ENCODE measurements at regions not wholly inside any gene's neighbourhood (a gene's known extent, or its start where the extent isn't known, plus 50 kb on each side); places are given as distances from the start of the nearest gene placed in this dataset.

GRCh38 chr11:119964136-119965025, 173.5 kb downstream of the TRIM29 start:
- Mint-ChIP-seq H3K4me1 (no peaks in the 10 kb centered on the region), H3K36me3 (ENCODE audit: low read depth) (no peaks in the 10 kb centered on the region), H3K27me3 (ENCODE audit: low read depth) (peaks cover 13% of the 10 kb centered on the region), H3K27ac (ENCODE audit: unreplicated experiment) (no peak overlapping the region), H3K4me3 (no peak overlapping the region), H3K9me3 (peaks cover 3% of the 10 kb centered on the region)
- DNase-seq (ENCODE audit: low read depth, low spot score): no peak
- no peak for TF ChIP-seq CTCF (conservative IDR thresholded peaks at IDR 0.05)

DNA sequence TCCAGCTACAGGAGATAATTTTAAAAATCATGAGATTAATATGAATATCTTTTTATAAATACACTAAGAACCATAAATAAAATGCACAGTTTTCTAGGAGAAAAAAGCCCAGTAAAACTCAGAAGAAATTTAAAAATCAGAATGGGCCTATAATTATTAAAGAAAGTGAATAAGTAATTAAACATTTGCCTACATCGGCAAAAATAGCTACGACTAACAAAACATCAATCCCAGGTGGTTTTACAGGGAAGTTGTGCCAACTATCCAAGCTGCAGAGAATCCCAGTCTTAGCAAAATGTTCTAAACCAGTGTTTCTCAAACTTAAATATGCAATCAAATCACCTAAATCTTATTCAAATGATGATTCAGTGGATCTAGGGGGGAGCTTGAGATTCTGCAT, 180.0 kb downstream of the TRIM29 start:
- H3K9me3 Mint-ChIP-seq: no peaks in the 10 kb centered on the region
- no peak for DNase-seq (ENCODE audit: low read depth, low spot score)
- H3K4me3 Mint-ChIP-seq: no peak overlapping the region
- no peak for TF ChIP-seq CTCF (conservative IDR thresholded peaks at IDR 0.05)
- H3K27me3 Mint-ChIP-seq (ENCODE audit: low read depth): peaks cover 12% of the 10 kb centered on the region
- H3K27ac Mint-ChIP-seq (ENCODE audit: unreplicated experiment): no peak overlapping the region
- H3K4me1 Mint-ChIP-seq: no peaks in the 10 kb centered on the region
- no peaks in the 10 kb centered on the region for H3K36me3 Mint-ChIP-seq (ENCODE audit: low read depth)

- no peak for DNase-seq (ENCODE audit: low read depth, low spot score)
- Mint-ChIP-seq H3K9me3 (no peaks in the 10 kb centered on the region), H3K27ac (ENCODE audit: unreplicated experiment) (no peak overlapping the region), H3K4me3 (no peak overlapping the region), H3K27me3 (ENCODE audit: low read depth) (peaks cover 6% of the 10 kb centered on the region), H3K36me3 (ENCODE audit: low read depth) (no peaks in the 10 kb centered on the region), H3K4me1 (no peaks in the 10 kb centered on the region)
- no peak for TF ChIP-seq CTCF (conservative IDR thresholded peaks at IDR 0.05)
Measured at GRCh38 chr11:119952441-119952840, 185.5 kb downstream of the TRIM29 start.

GRCh38 chr11:119943298-119943655, 194.6 kb downstream of the TRIM29 start:
- H3K36me3 Mint-ChIP-seq (ENCODE audit: low read depth): no peaks in the 10 kb centered on the region
- H3K4me3 Mint-ChIP-seq: no peak overlapping the region
- H3K4me1 Mint-ChIP-seq: peaks cover 10% of the 10 kb centered on the region
- no peak for TF ChIP-seq CTCF (conservative IDR thresholded peaks at IDR 0.05)
- H3K27ac Mint-ChIP-seq (ENCODE audit: unreplicated experiment): no peak overlapping the region
- DNase-seq (ENCODE audit: low read depth, low spot score): no peak
- no peaks in the 10 kb centered on the region for H3K27me3 Mint-ChIP-seq (ENCODE audit: low read depth)
- no peaks in the 10 kb centered on the region for H3K9me3 Mint-ChIP-seq

GRCh38 chr11:119942583-119943297, 195.2 kb downstream of the TRIM29 start:
- no peak overlapping the region for H3K4me3 Mint-ChIP-seq
- TF ChIP-seq CTCF (conservative IDR thresholded peaks at IDR 0.05): no peak
- H3K27me3 Mint-ChIP-seq (ENCODE audit: low read depth): no peaks in the 10 kb centered on the region
- H3K36me3 Mint-ChIP-seq (ENCODE audit: low read depth): no peaks in the 10 kb centered on the region
- H3K9me3 Mint-ChIP-seq: no peaks in the 10 kb centered on the region
- DNase-seq (ENCODE audit: low read depth, low spot score): no peak
- peaks cover 10% of the 10 kb centered on the region for H3K4me1 Mint-ChIP-seq
- H3K27ac Mint-ChIP-seq (ENCODE audit: unreplicated experiment): no peak overlapping the region
